ENCODE measurements at regions not wholly inside any gene's neighbourhood (a gene's known extent, or its start where the extent isn't known, plus 50 kb on each side); places are given as distances from the start of the nearest gene placed in this dataset.
A peak's percentile ranks its signal among the peaks of the same experiment; 100 is the strongest.

- TF ChIP-seq CTCF (IDR thresholded peaks at IDR 0.05; ENCODE audit: unreplicated experiment in 3 of 3), result no peak
Measured at GRCh38 chr12:115417610-115418009, 733.6 kb upstream of the TBX3 start.

GRCh38 chr12:115416869-115417268 lies 732.9 kb upstream of the TBX3 start:
- H3K27me3 Mint-ChIP-seq (ENCODE audit: low read depth), result peaks cover 6% of the 10 kb centered on the region
- no peaks in the 10 kb centered on the region for H3K36me3 Mint-ChIP-seq (ENCODE audit: low read depth)
- peaks cover 12% of the 10 kb centered on the region for H3K4me1 Mint-ChIP-seq
- peaks cover 3% of the 10 kb centered on the region for H3K9me3 Mint-ChIP-seq
- H3K27ac Mint-ChIP-seq, result no peak overlapping the region
- TF ChIP-seq CTCF (IDR thresholded peaks at IDR 0.05; ENCODE audit: unreplicated experiment in 3 of 3), result no peak
- no peak overlapping the region for H3K4me3 Mint-ChIP-seq

More at GRCh38 chr12:115417610-115418009, 733.6 kb upstream of the TBX3 start:
- no peak overlapping the region for H3K4me3 Mint-ChIP-seq
- no peaks in the 10 kb centered on the region for H3K27me3 Mint-ChIP-seq (ENCODE audit: low read depth)
- H3K4me1 Mint-ChIP-seq, result peaks cover 5% of the 10 kb centered on the region
- H3K36me3 Mint-ChIP-seq (ENCODE audit: low read depth), result no peaks in the 10 kb centered on the region
- peaks cover 3% of the 10 kb centered on the region for H3K9me3 Mint-ChIP-seq
- H3K27ac Mint-ChIP-seq, result no peak overlapping the region

- Mint-ChIP-seq H3K36me3 (ENCODE audit: low read depth) (no peaks in the 10 kb centered on the region), H3K4me3 (no peak overlapping the region), H3K27ac (no peak overlapping the region), H3K4me1 (peaks cover 24% of the 10 kb centered on the region), H3K27me3 (ENCODE audit: low read depth) (peaks cover 9% of the 10 kb centered on the region), H3K9me3 (peaks cover 3% of the 10 kb centered on the region)
- TF ChIP-seq CTCF (IDR thresholded peaks at IDR 0.05; ENCODE audit: unreplicated experiment in 3 of 3), result no peak
Measured at GRCh38 chr12:115413626-115414025, 729.7 kb upstream of the TBX3 start.

- Mint-ChIP-seq H3K4me1 (peaks cover 24% of the 10 kb centered on the region), H3K27me3 (ENCODE audit: low read depth) (peaks cover 9% of the 10 kb centered on the region), H3K36me3 (ENCODE audit: low read depth) (no peaks in the 10 kb centered on the region), H3K4me3 (no peak overlapping the region), H3K9me3 (peaks cover 3% of the 10 kb centered on the region), H3K27ac (peak overlapping the region in 1 of 3 experiments; percentile 35)
- no peak for TF ChIP-seq CTCF (IDR thresholded peaks at IDR 0.05; ENCODE audit: unreplicated experiment in 3 of 3)
Measured at GRCh38 chr12:115412831-115413230, 728.9 kb upstream of the TBX3 start.

GRCh38 chr12:115411121-115411520 lies 727.1 kb upstream of the TBX3 start:
- no peak overlapping the region for H3K4me3 Mint-ChIP-seq
- peaks cover 24% of the 10 kb centered on the region for H3K4me1 Mint-ChIP-seq
- no peak overlapping the region for H3K27ac Mint-ChIP-seq
- no peak for TF ChIP-seq CTCF (IDR thresholded peaks at IDR 0.05; ENCODE audit: unreplicated experiment in 3 of 3)
- H3K9me3 Mint-ChIP-seq, result no peaks in the 10 kb centered on the region
- no peaks in the 10 kb centered on the region for H3K36me3 Mint-ChIP-seq (ENCODE audit: low read depth)
- peaks cover 9% of the 10 kb centered on the region for H3K27me3 Mint-ChIP-seq (ENCODE audit: low read depth)

GRCh38 chr12:115408642-115409041 lies 724.7 kb upstream of the TBX3 start:
- H3K27me3 Mint-ChIP-seq (ENCODE audit: low read depth), result peaks cover 9% of the 10 kb centered on the region
- no peak overlapping the region for H3K4me3 Mint-ChIP-seq
- TF ChIP-seq CTCF (IDR thresholded peaks at IDR 0.05; ENCODE audit: unreplicated experiment in 3 of 3), result no peak
- no peak overlapping the region for H3K27ac Mint-ChIP-seq
- H3K36me3 Mint-ChIP-seq (ENCODE audit: low read depth), result no peaks in the 10 kb centered on the region
- H3K9me3 Mint-ChIP-seq, result peaks cover 3% of the 10 kb centered on the region
- peaks cover 37% of the 10 kb centered on the region for H3K4me1 Mint-ChIP-seq
